GM19467 (cell line): ENCODE measurements at regions not wholly inside any gene's neighbourhood (a gene's known extent, or its start where the extent isn't known, plus 50 kb on each side); places are given as distances from the start of the nearest gene placed in this dataset.

Experiments used
- ATAC-seq: cut with Tn5 transposase; IDR thresholded peaks from one replicate; pipeline ENCODE4 v1.9.1; 2021; ENCODE audit warnings: mild to moderate bottlenecking, moderate library complexity; ENCODE audit not compliant: unreplicated experiment

- no peak for ATAC-seq
Measured at GRCh38 chr20:7689151-7689550, 251.1 kb downstream of the HAO1 start.

GRCh38 chr20:7691647-7692269 is 248.5 kb downstream of the HAO1 start:
- no peak for ATAC-seq

GRCh38 chr20:7692478-7692877 is 247.8 kb downstream of the HAO1 start:
- no peak for ATAC-seq

GRCh38 chr20:7693761-7694160 is 246.5 kb downstream of the HAO1 start:
- no peak for ATAC-seq

- ATAC-seq = no peak
Measured at GRCh38 chr20:7695051-7695495, 245.2 kb downstream of the HAO1 start.

- no peak for ATAC-seq
Measured at GRCh38 chr20:7695635-7696034, 244.6 kb downstream of the HAO1 start.

- ATAC-seq = no peak
Measured at GRCh38 chr20:7696311-7696710, 243.9 kb downstream of the HAO1 start.

GRCh38 chr20:7702141-7702540 is 238.1 kb downstream of the HAO1 start:
- ATAC-seq = no peak

GRCh38 chr20:7703551-7703961 is 236.7 kb downstream of the HAO1 start:
- no peak for ATAC-seq

GRCh38 chr20:7703996-7704395 is 236.3 kb downstream of the HAO1 start:
- ATAC-seq = no peak

GRCh38 chr20:7708112-7708511 is 232.1 kb downstream of the HAO1 start:
- ATAC-seq = no peak

GRCh38 chr20:7708782-7709181 is 231.5 kb downstream of the HAO1 start:
- ATAC-seq = no peak

GRCh38 chr20:7710440-7710839 is 229.8 kb downstream of the HAO1 start:
- ATAC-seq = no peak

GRCh38 chr20:7712661-7713060 is 227.6 kb downstream of the HAO1 start:
- ATAC-seq = no peak

- ATAC-seq = no peak
Measured at GRCh38 chr20:7714549-7714948, 225.7 kb downstream of the HAO1 start.

GRCh38 chr20:7716286-7716972 is 223.8 kb downstream of the HAO1 start:
- no peak for ATAC-seq

- ATAC-seq = no peak
Measured at GRCh38 chr20:7722564-7722963, 217.7 kb downstream of the HAO1 start.

- ATAC-seq = no peak
Measured at GRCh38 chr20:7723284-7723683, 217.0 kb downstream of the HAO1 start.

- ATAC-seq = no peak
Measured at GRCh38 chr20:7728338-7728737, 211.9 kb downstream of the HAO1 start.

GRCh38 chr20:7734216-7734615 is 206.0 kb downstream of the HAO1 start:
- no peak for ATAC-seq

- ATAC-seq = no peak
Measured at GRCh38 chr20:7736336-7736735, 203.9 kb downstream of the HAO1 start.

- no peak for ATAC-seq
Measured at GRCh38 chr20:7741866-7742265, 198.4 kb downstream of the HAO1 start.

- ATAC-seq = no peak
Measured at GRCh38 chr20:7742479-7742878, 197.8 kb downstream of the HAO1 start.
